Testis (tissue), 2 donors: ENCODE measurements at regions not wholly inside any gene's neighbourhood (a gene's known extent, or its start where the extent isn't known, plus 50 kb on each side); places are given as distances from the start of the nearest gene placed in this dataset.

ENCODE experiments used
- DNase-seq: peaks from one replicate; pipeline ENCODE4 v3.0.0-alpha.2; 2019
- H3K27ac ChIP-seq, 2 donors: fragments of 200-600 bp; sonication (generic); one replicate each; pipeline ENCODE4 v1.5.1; 2019
- H3K27me3 ChIP-seq: fragments of 200-600 bp; sonication (generic); one replicate; pipeline ENCODE4 v1.5.1; 2019
- H3K36me3 ChIP-seq: fragments of 200-600 bp; sonication (generic); one replicate; pipeline ENCODE4 v1.5.1; 2017; ENCODE audit warnings: low read depth; ENCODE audit errors: missing control alignments
- H3K4me1 ChIP-seq: fragments of 200-600 bp; sonication (generic); one replicate; pipeline ENCODE4 v1.5.1; 2019
- H3K4me3 ChIP-seq, 2 donors: fragments of 200-600 bp; sonication (generic); one replicate each; pipeline ENCODE4 v1.5.1; 2017 to 2019
- H3K9me3 ChIP-seq: fragments of 200-600 bp; sonication (generic); one replicate; pipeline ENCODE4 v1.5.1; 2017
- CTCF ChIP-seq, 3 experiments: fragments of 450-650 bp in 2 of 3; fragments of 200-600 bp in 1 of 3; sonication (generic) in 1 of 3; IDR thresholded peaks; one replicate each; pipeline ENCODE4 v1.5.1; 2016 to 2019; ENCODE audit warnings: antibody characterized with exemption in 3 of 3, mild to moderate bottlenecking in 2 of 3, moderate library complexity in 1 of 3
- POLR2A ChIP-seq: fragments of 450-650 bp; IDR thresholded peaks from one replicate; pipeline ENCODE4 v1.6.1; 2017; ENCODE audit warnings: antibody characterized with exemption, mild to moderate bottlenecking, moderate library complexity
- WGBS, 2 donors: methylation state at CpG; one replicate each; pipeline ENCODE4 v1.1.5; 2018; 5-methylcytosine and 5-hydroxymethylcytosine counted together
- intact Hi-C: fragments of 100-400 bp; cut with DNase I; formaldehyde crosslinking; loops from one replicate; pipeline ENCODE4 v1.15.1; 2023; ENCODE audit warnings: low total_unique reads

DNA sequence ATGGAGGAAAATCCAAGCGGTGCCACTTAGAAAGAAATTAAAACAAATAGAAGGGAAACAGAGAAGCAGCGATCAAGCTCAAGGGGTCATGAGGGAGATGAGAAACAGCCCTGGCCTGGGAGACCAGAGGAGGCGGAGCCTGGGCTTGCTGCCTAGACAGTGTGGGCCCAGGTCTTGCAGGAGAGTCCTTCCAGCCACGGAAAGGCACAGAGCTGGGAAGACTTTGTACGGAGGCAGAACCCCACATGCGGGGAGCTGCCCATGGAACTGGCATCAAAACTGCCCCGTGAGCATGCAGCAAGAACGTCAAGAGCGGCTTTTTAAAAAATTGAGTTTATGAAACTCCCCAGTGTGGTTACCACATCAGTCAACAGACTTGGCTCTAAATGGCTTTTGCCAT is 119.4 kb downstream of the IRX1 start:
- Histone ChIP-seq H3K4me3 (no peak overlapping the region), H3K27ac (no peak overlapping the region), H3K9me3 (no peaks in the 10 kb centered on the region), H3K27me3 (no peaks in the 10 kb centered on the region), H3K36me3 (no peaks in the 10 kb centered on the region), H3K4me1 (no peaks in the 10 kb centered on the region)
- no peak for DNase-seq
- 44 to 60% methylated on average over 8 to 9 of the region's 9 CpGs for WGBS, 2 donors
- intact Hi-C loops, result no loop called here
- TF ChIP-seq POLR2A (no peak), CTCF (IDR thresholded peaks at IDR 0.05) (no peak)

DNA sequence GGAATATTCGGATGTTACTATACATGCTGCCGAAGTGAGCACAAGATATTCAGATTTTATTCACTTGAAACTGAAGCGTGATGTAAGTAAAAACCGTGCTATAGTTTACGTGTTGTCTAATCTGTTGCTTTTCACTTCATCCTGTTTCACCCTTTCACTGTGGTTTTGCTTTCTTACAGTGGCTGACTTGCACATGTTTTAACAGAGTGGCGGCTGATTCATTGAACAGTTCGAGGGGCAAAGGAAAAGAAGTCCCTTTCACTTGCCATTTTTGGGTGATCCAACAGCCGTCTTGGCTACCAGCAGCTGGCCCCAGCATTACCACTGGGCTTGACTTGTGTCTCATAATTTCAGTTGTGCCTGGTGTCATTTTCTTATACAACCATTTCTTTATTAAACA is 134.0 kb downstream of the IRX1 start:
- Histone ChIP-seq H3K4me1 (no peaks in the 10 kb centered on the region), H3K9me3 (no peaks in the 10 kb centered on the region), H3K36me3 (no peaks in the 10 kb centered on the region), H3K27me3 (no peaks in the 10 kb centered on the region), H3K4me3 (no peak overlapping the region), H3K27ac (no peak overlapping the region)
- no peak for DNase-seq
- no peak for TF ChIP-seq POLR2A
- no peak for TF ChIP-seq CTCF (IDR thresholded peaks at IDR 0.05)
- intact Hi-C loops, result no loop called here
- 86 to 87% methylated on average over 8 of the region's 8 CpGs for WGBS, 2 donors

DNA sequence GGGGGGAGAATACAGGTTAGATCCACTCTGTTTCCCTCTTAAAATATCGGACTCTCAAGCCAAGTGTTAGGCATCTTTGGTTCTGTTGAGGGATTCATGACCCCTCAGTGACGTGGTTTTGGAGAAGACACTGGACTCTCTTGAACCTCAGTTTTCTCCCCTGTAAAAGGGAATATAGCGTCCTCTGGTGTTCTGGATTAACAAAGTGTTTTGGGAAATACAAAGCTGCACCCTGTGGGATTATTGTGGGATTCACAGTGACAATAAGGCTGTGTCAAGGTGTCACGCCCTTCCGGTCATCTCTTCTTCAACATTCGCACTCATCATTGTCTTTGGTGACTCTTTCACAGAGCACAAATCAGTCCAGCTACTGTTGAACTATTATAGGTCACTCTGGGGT is 139.0 kb downstream of the IRX1 start:
- Histone ChIP-seq H3K4me1 (no peaks in the 10 kb centered on the region), H3K4me3 (no peak overlapping the region), H3K27me3 (no peaks in the 10 kb centered on the region), H3K9me3 (no peaks in the 10 kb centered on the region), H3K36me3 (no peaks in the 10 kb centered on the region), H3K27ac (no peak overlapping the region)
- no peak for DNase-seq
- intact Hi-C loops, result no loop called here
- TF ChIP-seq CTCF (IDR thresholded peaks at IDR 0.05) (no peak), POLR2A (no peak)
- WGBS, 2 donors, result 89 to 90% methylated on average over 6 of the region's 6 CpGs

- no peak overlapping the region for H3K4me3 ChIP-seq
- H3K36me3 ChIP-seq, result no peaks in the 10 kb centered on the region
- H3K27me3 ChIP-seq, result no peaks in the 10 kb centered on the region
- TF ChIP-seq CTCF (IDR thresholded peaks at IDR 0.05) (no peak), POLR2A (no peak)
- no peak overlapping the region for H3K27ac ChIP-seq
- no peaks in the 10 kb centered on the region for H3K9me3 ChIP-seq
- WGBS, 2 donors, result 59 to 71% methylated on average over 9 to 16 of the region's 16 CpGs
- H3K4me1 ChIP-seq, result no peaks in the 10 kb centered on the region
- intact Hi-C loops, result no loop called here
- DNase-seq, result no peak
Measured at GRCh38 chr5:3736466-3736865, 140.8 kb downstream of the IRX1 start.

DNA sequence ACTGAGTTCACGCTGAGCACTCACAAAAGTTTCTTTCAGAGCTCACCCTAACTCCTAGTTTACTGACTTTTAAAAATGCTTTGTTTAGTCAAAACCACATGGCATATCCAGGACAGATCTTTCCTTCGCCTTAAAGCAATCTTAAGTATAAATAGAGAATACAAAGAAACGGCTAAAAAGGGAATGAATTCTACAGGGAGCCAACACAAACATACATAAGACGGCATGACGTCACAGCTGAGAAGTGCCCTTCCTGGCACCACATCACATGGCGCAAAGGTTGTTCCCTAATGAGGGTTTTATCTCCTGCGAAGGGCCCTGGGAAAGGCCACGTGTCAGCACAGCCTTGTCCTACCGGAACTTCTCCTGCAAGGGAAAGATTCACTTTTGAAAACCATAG is 141.3 kb downstream of the IRX1 start:
- TF ChIP-seq POLR2A (no peak), CTCF (IDR thresholded peaks at IDR 0.05) (no peak)
- intact Hi-C loops, result no loop called here
- Histone ChIP-seq H3K27ac (no peak overlapping the region), H3K9me3 (no peaks in the 10 kb centered on the region), H3K4me3 (no peak overlapping the region), H3K4me1 (no peaks in the 10 kb centered on the region), H3K36me3 (no peaks in the 10 kb centered on the region), H3K27me3 (no peaks in the 10 kb centered on the region)
- no peak for DNase-seq
- 70 to 76% methylated on average over 9 of the region's 9 CpGs for WGBS, 2 donors
